GM21576 (cell line): ENCODE measurements at regions not wholly inside any gene's neighbourhood (a gene's known extent, or its start where the extent isn't known, plus 50 kb on each side); places are given as distances from the start of the nearest gene placed in this dataset.
"Not testable (repeated sequence)": the region's sequence is repeated elsewhere in the genome, so short reads cannot be mapped to it uniquely, and the experiment has no call there.

ENCODE experiments used
- ATAC-seq: cut with Tn5 transposase; IDR thresholded peaks from one replicate; pipeline ENCODE4 v1.9.1; 2021; ENCODE audit warnings: mild to moderate bottlenecking, moderate library complexity; ENCODE audit not compliant: unreplicated experiment

- not testable (repeated sequence) for ATAC-seq
Observed at GRCh38 chr2:201946746-201947145, 86.9 kb upstream of the FZD7 start.

- ATAC-seq, result no peak
Observed at GRCh38 chr2:201947287-201947686, 86.4 kb upstream of the FZD7 start.

GRCh38 chr2:201949181-201949926 is 84.3 kb upstream of the FZD7 start:
- ATAC-seq, result no peak

- no peak for ATAC-seq
Observed at GRCh38 chr2:201949927-201950246, 83.8 kb upstream of the FZD7 start.

- no peak for ATAC-seq
Observed at GRCh38 chr2:201950606-201951005, 83.0 kb upstream of the FZD7 start.

GRCh38 chr2:201952187-201952586 is 81.5 kb upstream of the FZD7 start:
- no peak for ATAC-seq

GRCh38 chr2:201953396-201953795 is 80.3 kb upstream of the FZD7 start:
- ATAC-seq, result no peak

- ATAC-seq, result no peak
Observed at GRCh38 chr2:201953880-201954279, 79.8 kb upstream of the FZD7 start.

- no peak for ATAC-seq
Observed at GRCh38 chr2:201955231-201955630, 78.4 kb upstream of the FZD7 start.

GRCh38 chr2:201955702-201956141 is 77.9 kb upstream of the FZD7 start:
- no peak for ATAC-seq

GRCh38 chr2:201956361-201956760 is 77.3 kb upstream of the FZD7 start:
- no peak for ATAC-seq

GRCh38 chr2:201957091-201957490 is 76.6 kb upstream of the FZD7 start:
- no peak for ATAC-seq

- ATAC-seq, result no peak
Observed at GRCh38 chr2:201959198-201959597, 74.5 kb upstream of the FZD7 start.

GRCh38 chr2:201959626-201960025 is 74.0 kb upstream of the FZD7 start:
- no peak for ATAC-seq

- ATAC-seq, result no peak
Observed at GRCh38 chr2:201960305-201960704, 73.3 kb upstream of the FZD7 start.

GRCh38 chr2:201961401-201961800 is 72.3 kb upstream of the FZD7 start:
- no peak for ATAC-seq

GRCh38 chr2:201962774-201963562 is 70.7 kb upstream of the FZD7 start:
- ATAC-seq, result no peak

- no peak for ATAC-seq
Observed at GRCh38 chr2:201964011-201964410, 69.6 kb upstream of the FZD7 start.

GRCh38 chr2:201964631-201965206 is 68.9 kb upstream of the FZD7 start:
- no peak for ATAC-seq

GRCh38 chr2:201965550-201965949 is 68.1 kb upstream of the FZD7 start:
- ATAC-seq, result no peak

- no peak for ATAC-seq
Observed at GRCh38 chr2:201966691-201967438, 66.8 kb upstream of the FZD7 start.
